ENCODE measurements at regions not wholly inside any gene's neighbourhood (a gene's known extent, or its start where the extent isn't known, plus 50 kb on each side); places are given as distances from the start of the nearest gene placed in this dataset.

GRCh38 chr1:244157731-244158438, 106.8 kb downstream of the ZBTB18 start:
- DNase-seq (ENCODE audit: low read depth), result no peak

DNA sequence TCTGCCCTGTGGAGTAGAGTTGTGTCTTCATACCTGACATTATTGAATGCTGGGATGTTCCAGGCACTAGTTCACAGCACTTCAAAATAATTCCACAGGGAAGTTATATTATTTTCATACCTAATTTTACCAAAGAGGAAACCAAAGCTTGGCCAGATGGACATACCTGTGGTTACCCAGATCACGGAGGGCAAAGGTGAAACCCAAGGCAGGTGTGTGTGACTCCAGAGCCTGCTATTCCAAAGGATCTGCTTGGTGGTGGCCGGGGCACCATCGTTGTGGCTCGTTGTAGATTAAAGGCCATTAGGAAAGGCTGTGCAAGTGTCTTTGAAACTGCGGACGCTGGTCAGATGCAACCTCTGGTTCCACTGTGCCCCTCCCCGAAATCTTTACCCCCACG, 108.6 kb downstream of the ZBTB18 start:
- no peak for DNase-seq (ENCODE audit: low read depth)

- DNase-seq (ENCODE audit: low read depth), result no peak
Observed at GRCh38 chr1:244160455-244161235, 109.6 kb downstream of the ZBTB18 start.

GRCh38 chr1:244161236-244161510, 110.1 kb downstream of the ZBTB18 start:
- DNase-seq (ENCODE audit: low read depth), result no peak

- no peak for DNase-seq (ENCODE audit: low read depth)
Observed at GRCh38 chr1:244162786-244163530, 111.9 kb downstream of the ZBTB18 start.

DNA sequence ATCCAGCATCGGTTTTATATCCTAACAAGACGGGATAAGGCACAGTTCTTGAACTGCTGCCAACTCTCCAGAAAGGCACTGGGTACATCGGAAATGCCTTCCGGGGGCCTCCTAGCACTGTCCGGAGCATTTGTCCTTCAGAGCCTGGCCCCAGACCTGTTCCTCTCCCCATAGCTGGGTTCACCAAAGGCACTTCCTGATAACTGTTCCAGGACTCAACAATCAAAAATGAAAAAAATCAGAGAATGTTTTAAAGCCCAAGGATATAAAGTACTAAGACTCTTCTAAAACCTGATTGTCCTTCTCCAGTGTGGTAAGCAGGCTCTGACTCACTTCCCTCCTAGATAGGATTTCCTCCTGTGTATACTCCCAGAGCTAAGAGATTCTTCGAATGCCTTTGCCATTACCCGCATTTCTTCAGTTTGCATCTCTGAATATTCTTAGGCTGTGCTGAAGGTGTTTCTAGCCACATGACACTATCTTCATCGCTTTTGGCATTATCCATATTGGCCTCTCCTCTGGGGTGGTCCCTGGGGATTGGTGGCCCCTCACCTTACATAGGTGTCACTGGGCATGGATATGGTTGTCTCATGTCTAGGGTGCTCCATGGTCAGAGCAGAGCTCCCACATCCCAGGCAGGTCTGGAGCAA, 112.9 kb downstream of the ZBTB18 start:
- DNase-seq (ENCODE audit: low read depth), result no peak

- DNase-seq (ENCODE audit: low read depth), result no peak
Observed at GRCh38 chr1:244164511-244164890, 113.4 kb downstream of the ZBTB18 start.

- no peak for DNase-seq (ENCODE audit: low read depth)
Observed at GRCh38 chr1:244165021-244165420, 113.9 kb downstream of the ZBTB18 start.

GRCh38 chr1:244165701-244166100, 114.6 kb downstream of the ZBTB18 start:
- no peak for DNase-seq (ENCODE audit: low read depth)

- no peak for DNase-seq (ENCODE audit: low read depth)
Observed at GRCh38 chr1:244171241-244171985, 120.3 kb downstream of the ZBTB18 start.

GRCh38 chr1:244173240-244173639, 122.2 kb downstream of the ZBTB18 start:
- DNase-seq (ENCODE audit: low read depth), result no peak

DNA sequence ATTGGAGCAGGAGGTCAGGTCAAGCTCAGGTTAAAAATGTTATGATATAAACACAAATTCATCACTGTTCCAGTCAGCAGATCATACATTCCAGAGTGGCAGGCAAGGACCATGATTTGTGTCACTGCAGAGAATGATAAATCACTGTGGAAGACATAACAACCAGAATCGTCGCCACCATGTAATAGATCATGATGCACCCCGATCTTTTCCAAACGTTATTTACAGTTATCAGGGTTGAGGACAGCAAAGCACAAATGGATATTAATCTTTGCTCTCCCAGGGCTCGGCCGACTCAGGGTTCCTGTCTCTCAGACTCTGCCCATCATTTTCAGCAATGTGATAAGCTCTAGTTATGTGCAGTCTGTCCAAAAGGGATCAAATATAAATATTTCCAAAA, 122.7 kb downstream of the ZBTB18 start:
- no peak for DNase-seq (ENCODE audit: low read depth)

DNA sequence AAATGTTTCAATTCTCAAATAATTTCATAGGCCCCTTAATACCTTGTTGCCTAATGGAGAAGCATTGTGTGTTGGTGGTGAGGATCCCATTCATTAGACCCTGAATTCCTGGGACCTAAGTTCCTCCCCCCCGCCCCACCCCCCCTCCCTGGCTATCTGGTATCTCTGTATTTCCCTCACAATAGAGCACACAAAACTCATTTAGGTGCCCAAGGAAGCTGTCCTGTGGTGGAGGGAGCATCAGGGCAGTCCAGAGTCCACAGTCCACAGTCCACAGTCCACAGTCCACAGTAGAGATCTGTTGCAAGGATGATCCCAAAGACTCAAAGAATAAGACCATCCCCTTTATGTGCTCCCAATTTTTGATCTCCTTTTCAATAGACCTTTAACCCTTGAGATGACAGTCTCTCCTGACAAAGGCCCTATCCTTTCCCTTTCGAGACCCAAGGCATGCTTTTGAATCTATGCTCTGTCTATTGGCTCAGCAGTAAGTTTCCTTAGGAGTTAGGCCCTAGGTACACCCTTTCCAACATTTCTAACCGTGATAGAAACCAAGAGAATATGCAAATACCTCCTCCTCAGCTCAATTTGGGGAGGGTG, 123.9 kb downstream of the ZBTB18 start:
- no peak for DNase-seq (ENCODE audit: low read depth)

DNA sequence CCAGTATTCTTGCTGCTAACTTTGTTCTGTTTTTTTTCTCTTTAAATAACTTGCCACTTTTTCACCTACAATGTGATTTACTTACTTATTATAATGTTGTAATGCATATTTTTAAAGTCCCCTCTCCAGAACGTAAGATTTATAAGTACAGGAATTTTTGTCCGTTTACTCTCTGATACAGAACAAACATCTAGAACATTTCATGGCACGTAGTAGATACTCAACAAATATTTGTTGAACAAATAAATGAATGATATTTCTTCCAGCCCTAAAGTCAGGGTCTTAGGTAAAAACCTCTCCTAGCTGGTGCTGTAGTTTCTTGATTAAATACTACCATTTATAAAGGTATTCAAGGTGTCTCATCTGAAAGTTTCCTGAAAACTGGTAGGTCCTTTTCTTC, 125.1 kb downstream of the ZBTB18 start:
- DNase-seq (ENCODE audit: low read depth), result no peak

GRCh38 chr1:244180256-244180655, 129.2 kb downstream of the ZBTB18 start:
- DNase-seq (ENCODE audit: low read depth), result no peak

DNA sequence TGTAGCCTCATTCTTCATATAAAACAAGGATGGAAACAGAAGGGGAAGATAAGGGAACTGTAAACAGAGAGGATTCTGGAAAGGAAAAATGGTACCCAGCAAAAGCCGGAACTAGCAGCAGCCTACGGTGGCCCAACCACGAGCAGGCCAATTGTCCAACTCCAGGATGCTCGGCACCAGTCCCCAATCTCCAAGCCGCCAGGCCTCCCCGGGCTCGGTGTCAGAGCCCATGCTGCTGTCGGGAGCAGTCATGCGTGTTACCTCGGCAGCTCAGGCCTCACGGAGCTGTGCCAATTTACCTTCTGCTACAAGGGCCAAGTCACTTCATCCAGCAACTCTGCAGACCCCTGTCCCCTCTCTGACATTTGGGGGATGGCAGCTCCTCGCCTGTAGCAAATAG, 130.8 kb downstream of the ZBTB18 start:
- DNase-seq (ENCODE audit: low read depth), result no peak

- no peak for DNase-seq (ENCODE audit: low read depth)
Observed at GRCh38 chr1:244183037-244183436, 132.0 kb downstream of the ZBTB18 start.

GRCh38 chr1:244186372-244186771, 135.3 kb downstream of the ZBTB18 start:
- no peak for DNase-seq (ENCODE audit: low read depth)

- no peak for DNase-seq (ENCODE audit: low read depth)
Observed at GRCh38 chr1:244187310-244187709, 136.2 kb downstream of the ZBTB18 start.

- DNase-seq (ENCODE audit: low read depth), result no peak
Observed at GRCh38 chr1:244191581-244191980, 140.5 kb downstream of the ZBTB18 start.

DNA sequence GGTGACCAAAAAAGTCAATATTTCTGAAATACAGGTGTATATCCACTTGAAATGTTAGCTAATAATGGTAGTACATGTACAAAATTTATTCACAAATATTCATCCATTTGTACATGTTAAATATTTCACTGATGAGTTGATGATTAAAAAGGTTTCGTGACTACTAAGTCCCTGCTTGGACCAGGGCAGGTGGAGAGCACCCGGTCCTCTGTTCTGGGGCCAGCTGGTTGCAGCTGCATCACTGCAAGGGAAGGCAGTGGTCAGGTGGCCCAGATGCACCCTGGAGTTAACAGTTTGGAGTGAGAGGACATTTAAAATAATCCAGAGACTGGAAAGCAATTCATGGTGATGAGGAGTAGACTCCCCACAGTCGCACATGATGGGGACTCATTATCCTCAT, 141.2 kb downstream of the ZBTB18 start:
- DNase-seq (ENCODE audit: low read depth), result no peak

Measured in stimulated activated CD8-positive, alpha-beta memory T cell treated with anti-CD3 and anti-CD28 coated beads, Interleukin-15, amount 100 ng/mL, for 1 hour (primary cell).